Small intestine (tissue), 7 donors: ENCODE measurements at regions not wholly inside any gene's neighbourhood (a gene's known extent, or its start where the extent isn't known, plus 50 kb on each side); places are given as distances from the start of the nearest gene placed in this dataset.

Source experiments
- DNase-seq, 2 donors: peaks; one replicate each; pipeline versions ENCODE4 v3.0.0 to v3.0.0-alpha.2; 2013
- FAIRE-seq: peaks from 2 replicates; lab custom pipeline; 2012; peaks lifted over from hg19 to GRCh38; lab: Jason Lieb, UNC
- H3K27ac ChIP-seq, 3 donors: one replicate each; pipeline ENCODE4 v1.5.1; 2013; ENCODE audit warnings: low read length in 2 of 3, mild to moderate bottlenecking in 2 of 3, control low read depth in 1 of 3, inconsistent platforms in 1 of 3, low read depth in 1 of 3, moderate library complexity in 1 of 3
- H3K27me3 ChIP-seq, 3 donors: one replicate each; pipeline ENCODE4 v1.6.1; 2013; ENCODE audit warnings: low read length in 3 of 3, inconsistent platforms in 1 of 3; ENCODE audit not compliant: control insufficient read depth in 3 of 3, insufficient read depth in 3 of 3
- H3K36me3 ChIP-seq, 3 donors: one replicate each; pipeline ENCODE4 v1.6.1; 2013; ENCODE audit warnings: low read length in 3 of 3, inconsistent platforms in 1 of 3, low read depth in 1 of 3, mild to moderate bottlenecking in 1 of 3, moderate library complexity in 1 of 3; ENCODE audit not compliant: control insufficient read depth in 3 of 3, insufficient read depth in 2 of 3
- H3K4me1 ChIP-seq, 3 donors: one replicate each; pipeline ENCODE4 v1.6.1; 2013; ENCODE audit warnings: low read length in 2 of 3, inconsistent platforms in 1 of 3, low read depth in 1 of 3, mild to moderate bottlenecking in 1 of 3, moderate library complexity in 1 of 3; ENCODE audit not compliant: control insufficient read depth in 3 of 3, insufficient read depth in 2 of 3
- H3K4me3 ChIP-seq, 3 donors: one replicate each; pipeline ENCODE4 v1.5.1; 2013; ENCODE audit warnings: low read length in 3 of 3, control low read depth in 1 of 3, inconsistent platforms in 1 of 3, low read depth in 1 of 3, mild to moderate bottlenecking in 1 of 3, moderate library complexity in 1 of 3
- H3K9me3 ChIP-seq, 2 donors: one replicate each; pipeline ENCODE4 v1.6.1; 2013; ENCODE audit warnings: low read depth in 1 of 2, low read length in 1 of 2; ENCODE audit not compliant: control insufficient read depth in 2 of 2, insufficient read depth in 1 of 2
- WGBS, 3 donors: extraction: QIAGEN DNeasy Blood & Tissue Kit; methylation state at CpG; one replicate each; pipeline ENCODE4 v1.1.7; 2013; 5-methylcytosine and 5-hydroxymethylcytosine counted together
- donor health status: healthy with polysubstance abuse.
- donor health status: control.
- donor health status: control.
- donor health status: Bipolar disorder and iron deficiency.
- donor health status: healthy.

DNA sequence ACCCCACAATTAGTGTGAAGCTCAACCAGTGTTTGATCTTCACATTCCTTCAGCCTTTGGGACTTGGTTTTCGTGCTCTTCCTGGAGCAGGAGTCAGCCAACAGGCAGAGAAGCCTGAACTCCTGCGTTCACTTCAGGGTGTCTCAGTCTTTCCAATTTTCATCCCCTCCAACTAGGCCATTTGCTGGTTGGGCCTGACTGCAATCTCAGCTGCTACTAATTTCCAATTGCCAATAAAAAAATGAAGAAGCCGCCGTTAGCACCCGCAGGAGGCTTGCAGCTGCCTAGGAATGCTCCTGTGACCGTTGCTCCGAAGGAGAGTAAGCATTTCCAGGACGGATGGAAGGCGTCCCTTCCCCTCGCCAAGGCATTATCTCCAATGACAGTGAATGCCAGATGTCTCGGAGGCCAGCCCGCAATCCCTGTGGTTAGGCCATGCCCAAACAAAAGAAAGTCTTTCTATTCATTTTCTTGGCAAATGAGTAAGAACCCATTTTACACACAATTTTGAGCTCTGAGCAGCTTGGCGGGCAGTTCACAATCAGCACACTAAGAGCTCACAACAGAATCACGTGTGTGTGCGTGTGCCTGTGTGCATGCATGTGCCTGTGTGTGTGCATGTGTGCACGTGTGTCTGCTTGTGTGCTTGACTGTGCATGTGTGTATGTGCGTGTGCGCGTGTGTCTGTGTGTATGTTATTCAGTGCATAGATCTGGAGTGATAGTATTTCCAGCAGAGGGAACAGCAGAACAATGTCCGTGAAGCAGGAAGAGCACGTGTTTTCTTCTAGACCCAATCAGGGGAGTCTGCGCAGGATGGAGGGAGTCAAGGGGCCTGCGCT lies 301.2 kb downstream of the SMOC2 start:
- Histone ChIP-seq H3K27me3 (no peaks in the 10 kb centered on the region), H3K36me3 (no peaks in the 10 kb centered on the region), H3K4me3 (no peak overlapping the region), H3K27ac (no peak overlapping the region), H3K4me1 (no peaks in the 10 kb centered on the region), H3K9me3 (peaks cover 0 to 10% of the 10 kb centered on the region in 2 donors)
- FAIRE-seq = no peak
- no peak for DNase-seq
- 89 to 92% (median 91%) methylated on average over 23 of the region's 23 CpGs for WGBS, 3 donors

DNA sequence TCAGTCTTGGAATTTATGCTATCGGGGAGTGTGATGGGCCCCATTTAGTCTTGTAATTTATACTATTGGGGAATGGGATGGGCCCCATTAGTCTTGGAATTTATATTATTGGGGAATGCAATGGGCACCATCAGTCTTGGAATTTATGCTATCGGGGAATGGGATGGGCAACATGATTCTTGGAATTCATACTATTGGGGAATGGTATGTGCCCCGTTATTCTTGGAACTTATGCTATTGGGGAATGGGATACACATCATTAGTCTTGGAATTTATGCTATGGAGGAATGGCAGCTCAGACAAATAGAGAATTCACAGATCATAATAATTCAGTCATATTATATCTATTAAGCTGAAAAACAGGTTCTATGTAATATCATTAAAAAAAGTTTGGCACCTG lies 300.3 kb downstream of the SMOC2 start:
- FAIRE-seq (no peak), DNase-seq (no peak)
- peaks cover 0 to 10% of the 10 kb centered on the region in 2 donors for H3K9me3 ChIP-seq
- no peaks in the 10 kb centered on the region for H3K36me3 ChIP-seq
- H3K4me3 ChIP-seq = no peak overlapping the region
- H3K27ac ChIP-seq = no peak overlapping the region
- H3K4me1 ChIP-seq = no peaks in the 10 kb centered on the region
- WGBS, 3 donors = 91 to 100% (median 93%) methylated on average over 3 of the region's 3 CpGs
- no peaks in the 10 kb centered on the region for H3K27me3 ChIP-seq

DNA sequence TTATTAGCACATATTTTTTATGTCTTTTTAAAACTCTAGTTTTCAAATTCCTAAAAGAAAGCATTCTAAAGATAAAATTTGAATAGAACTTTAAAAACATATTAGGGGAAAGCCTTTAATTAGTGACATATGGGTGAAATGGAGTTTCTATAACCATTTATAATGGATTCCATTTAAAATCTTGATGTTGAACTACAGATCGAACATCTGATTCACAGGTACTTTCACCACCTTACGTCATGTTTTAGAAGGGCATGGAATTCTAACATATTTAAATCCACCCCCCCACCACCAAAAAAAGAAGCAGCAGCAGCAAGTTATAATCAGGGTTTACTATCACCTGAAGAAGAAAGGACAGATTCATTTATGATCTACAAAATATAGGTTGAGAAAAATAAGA lies 298.4 kb downstream of the SMOC2 start:
- no peak for FAIRE-seq
- no peak for DNase-seq
- WGBS, 3 donors = 94 to 100% (median 95%) methylated on average over 2 of the region's 2 CpGs

DNA sequence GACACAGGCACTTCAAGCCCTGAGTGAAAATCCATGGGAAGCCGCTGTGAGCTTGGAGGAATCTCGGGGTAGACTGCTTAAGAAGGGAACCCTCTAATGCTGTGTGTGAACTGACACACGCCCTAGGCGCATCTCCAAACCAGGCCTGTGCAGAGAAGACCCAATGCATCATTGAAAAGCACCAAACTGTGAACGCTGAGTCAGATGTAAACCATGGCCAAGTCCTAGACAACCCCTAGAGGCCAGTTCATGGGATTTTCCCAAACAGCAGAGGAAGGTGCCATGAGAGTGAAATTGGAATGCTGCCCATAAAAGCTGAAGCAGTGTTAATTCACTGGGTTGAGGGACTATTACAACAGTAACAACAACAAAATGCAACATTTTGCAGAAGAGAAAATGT lies 296.5 kb downstream of the SMOC2 start:
- Histone ChIP-seq H3K27me3 (no peaks in the 10 kb centered on the region), H3K4me3 (no peak overlapping the region), H3K36me3 (no peaks in the 10 kb centered on the region), H3K4me1 (no peaks in the 10 kb centered on the region), H3K9me3 (peaks cover 0 to 10% of the 10 kb centered on the region in 2 donors), H3K27ac (no peak overlapping the region)
- DNase-seq (no peak), FAIRE-seq (no peak)
- 86 to 97% (median 88%) methylated on average over 5 of the region's 5 CpGs for WGBS, 3 donors

More for the DNA sequence above, 298.4 kb downstream of the SMOC2 start:
- no peak overlapping the region for H3K27ac ChIP-seq
- no peak overlapping the region for H3K4me3 ChIP-seq
- no peaks in the 10 kb centered on the region for H3K36me3 ChIP-seq
- H3K27me3 ChIP-seq = no peaks in the 10 kb centered on the region
- peaks cover 0 to 10% of the 10 kb centered on the region in 2 donors for H3K9me3 ChIP-seq
- no peaks in the 10 kb centered on the region for H3K4me1 ChIP-seq

DNA sequence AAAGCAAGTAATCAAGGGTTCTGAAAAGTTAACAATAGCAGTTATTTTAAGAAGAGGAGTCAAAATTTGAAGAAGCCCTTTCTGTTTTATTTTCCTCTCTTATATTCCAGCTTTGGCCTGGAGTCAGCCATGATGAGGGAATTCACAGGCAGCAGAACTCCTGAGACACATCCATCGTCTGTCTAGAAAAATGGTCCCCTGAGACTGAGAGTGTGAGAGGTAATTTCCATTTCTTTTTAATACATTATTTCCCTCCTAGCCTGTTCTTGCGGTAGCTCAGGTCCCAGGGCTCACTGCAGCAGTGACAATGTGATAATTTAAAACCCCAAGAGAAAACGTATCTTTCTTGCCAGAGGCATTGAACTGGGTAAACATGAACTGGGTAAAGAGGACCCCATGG lies 296.0 kb downstream of the SMOC2 start:
- no peaks in the 10 kb centered on the region for H3K4me1 ChIP-seq
- H3K27me3 ChIP-seq = no peaks in the 10 kb centered on the region
- DNase-seq (no peak), FAIRE-seq (no peak)
- H3K27ac ChIP-seq = no peak overlapping the region
- H3K9me3 ChIP-seq = peaks cover 0 to 10% of the 10 kb centered on the region in 2 donors
- no peaks in the 10 kb centered on the region for H3K36me3 ChIP-seq
- H3K4me3 ChIP-seq = no peak overlapping the region
- 82 to 91% (median 84%) methylated on average over 3 of the region's 3 CpGs for WGBS, 3 donors

DNA sequence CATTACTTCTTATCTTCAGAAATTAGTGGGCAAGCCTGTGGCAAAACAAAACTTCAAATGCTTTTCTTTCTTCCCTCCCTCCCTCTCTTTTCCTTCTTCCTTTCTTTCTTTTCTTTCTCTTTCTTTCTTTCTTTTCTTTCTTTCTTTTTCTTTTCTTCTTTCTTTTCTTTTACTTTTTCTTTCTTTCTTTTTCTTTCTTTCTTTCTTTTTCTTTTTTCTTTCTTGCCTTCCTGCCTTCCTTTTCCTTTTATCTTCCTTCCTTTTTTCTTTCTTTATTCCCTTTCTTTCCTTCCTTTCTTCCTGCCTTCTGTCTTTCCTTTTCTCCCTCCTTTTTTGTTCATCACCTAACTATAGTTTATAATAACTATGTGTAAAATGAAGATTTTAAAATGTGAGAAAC lies 295.1 kb downstream of the SMOC2 start:
- Histone ChIP-seq H3K36me3 (no peaks in the 10 kb centered on the region), H3K4me1 (no peaks in the 10 kb centered on the region), H3K27ac (no peak overlapping the region), H3K9me3 (peaks cover 0 to 10% of the 10 kb centered on the region in 2 donors), H3K27me3 (no peaks in the 10 kb centered on the region), H3K4me3 (no peak overlapping the region)
- FAIRE-seq (no peak), DNase-seq (no peak)

DNA sequence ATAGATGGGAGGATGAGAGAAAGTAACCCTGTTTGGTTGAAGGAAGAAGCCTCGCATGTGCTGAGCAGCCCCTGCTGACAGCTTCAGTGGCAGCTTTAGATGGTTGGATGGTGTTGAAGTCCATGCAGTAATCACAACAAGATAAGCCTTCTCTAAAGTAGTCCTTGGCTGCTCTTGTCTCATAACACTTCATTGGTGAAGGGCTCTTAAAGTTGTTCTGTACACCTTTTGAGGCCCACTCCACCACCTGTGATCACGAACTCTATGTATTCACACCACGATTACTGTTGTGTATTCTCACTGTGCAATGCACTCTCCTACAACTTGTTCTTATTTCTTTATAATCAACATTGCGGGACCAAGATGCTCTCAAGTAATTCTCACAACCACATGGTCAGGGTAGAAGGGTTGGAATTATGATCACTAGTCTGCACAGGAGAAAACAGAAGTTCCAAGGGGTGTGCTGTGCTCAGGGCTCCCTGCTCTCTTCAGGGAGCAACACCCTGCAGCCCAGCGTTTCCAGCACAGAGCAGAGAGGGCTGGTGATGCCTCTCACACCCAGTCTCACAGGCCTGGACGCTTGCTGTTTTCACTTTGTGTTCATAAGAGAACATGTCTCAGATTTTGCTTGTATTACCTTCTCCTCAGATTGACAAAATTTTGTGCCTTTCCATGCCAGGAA lies 294.4 kb downstream of the SMOC2 start:
- FAIRE-seq = no peak
- no peak for DNase-seq
- no peak overlapping the region for H3K27ac ChIP-seq
- no peaks in the 10 kb centered on the region for H3K27me3 ChIP-seq
- H3K4me1 ChIP-seq = no peaks in the 10 kb centered on the region
- H3K4me3 ChIP-seq = no peak overlapping the region
- WGBS, 3 donors = 74 to 81% (median 79%) methylated on average over 6 of the region's 6 CpGs
- peaks cover 0 to 5% of the 10 kb centered on the region in 2 donors for H3K9me3 ChIP-seq
- no peaks in the 10 kb centered on the region for H3K36me3 ChIP-seq

DNA sequence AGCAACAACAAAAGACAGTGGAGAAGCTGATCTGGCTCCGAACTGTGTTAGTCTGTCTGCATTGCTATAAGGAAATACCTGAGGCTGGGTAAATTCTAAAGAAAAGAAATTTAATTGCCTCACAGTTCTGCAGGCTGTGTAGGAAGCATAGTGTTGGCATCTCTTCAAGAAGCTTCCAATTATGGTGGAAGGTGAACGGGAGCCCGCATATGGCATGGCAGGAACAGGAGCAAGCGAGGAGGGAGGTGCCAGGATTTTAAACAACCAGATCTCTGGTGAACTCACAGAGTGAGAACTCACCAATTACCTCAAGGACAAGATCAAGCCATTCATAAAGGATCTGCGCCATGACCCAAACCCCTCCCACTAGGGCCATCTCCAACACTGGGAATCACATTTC lies 293.5 kb downstream of the SMOC2 start:
- DNase-seq (no peak), FAIRE-seq (no peak)
- Histone ChIP-seq H3K9me3 (peaks cover 0 to 4% of the 10 kb centered on the region in 2 donors), H3K4me1 (no peaks in the 10 kb centered on the region), H3K4me3 (no peak overlapping the region), H3K36me3 (no peaks in the 10 kb centered on the region), H3K27ac (no peak overlapping the region), H3K27me3 (no peaks in the 10 kb centered on the region)
- WGBS, 3 donors = 84 to 93% (median 88%) methylated on average over 5 of the region's 5 CpGs
